ENCODE measurements at regions not wholly inside any gene's neighbourhood (a gene's known extent, or its start where the extent isn't known, plus 50 kb on each side); places are given as distances from the start of the nearest gene placed in this dataset.
"Not testable (repeated sequence)": the region's sequence is repeated elsewhere in the genome, so short reads cannot be mapped to it uniquely, and the experiment has no call there.

DNA sequence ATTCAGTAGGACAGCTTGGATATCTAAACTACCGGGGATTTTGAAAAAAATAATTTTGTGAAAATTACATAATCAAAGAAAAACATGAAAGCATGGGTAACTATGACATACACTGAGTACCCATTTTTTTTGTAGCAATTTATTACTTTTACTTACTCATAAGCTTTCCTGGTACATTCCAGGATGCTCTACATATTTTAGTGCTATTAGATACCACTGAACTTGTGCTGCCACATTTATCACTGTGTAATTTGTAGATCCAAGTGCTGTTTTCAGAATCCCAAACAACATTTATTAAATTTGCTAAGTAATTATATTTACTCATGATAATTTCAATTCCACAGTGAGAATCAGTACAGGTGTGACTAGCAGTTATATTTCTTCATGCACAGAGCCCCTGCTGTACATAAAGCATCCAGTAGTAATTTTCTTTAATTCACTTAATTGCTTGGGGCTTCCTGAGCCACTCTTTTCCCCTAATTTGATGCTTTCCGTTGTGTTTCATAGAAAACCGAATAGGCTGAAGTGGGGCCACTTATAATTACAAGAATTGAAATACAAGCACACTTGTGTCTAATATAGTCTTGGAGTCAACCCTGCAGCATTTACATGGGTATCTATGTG, 2254.4 kb downstream of the ARAP2 start:
- H3K36me3 ChIP-seq (ENCODE audit: control insufficient read depth, insufficient read depth, low read length), result no peaks in the 10 kb centered on the region
- no peaks in the 10 kb centered on the region for H3K27me3 ChIP-seq (ENCODE audit: control insufficient read depth, insufficient read depth, low read length)
- H3K4me3 ChIP-seq (ENCODE audit: low read depth, low read length), result no peak overlapping the region
- H3K9me3 ChIP-seq (ENCODE audit: control insufficient read depth, insufficient read depth, low read depth, low read length), result no peaks in the 10 kb centered on the region
- no peak overlapping the region for H3K27ac ChIP-seq (ENCODE audit: low read depth, low read length)
- H3K9ac ChIP-seq (ENCODE audit: low read length), result no peak overlapping the region
- no peaks in the 10 kb centered on the region for H3K4me1 ChIP-seq (ENCODE audit: control insufficient read depth, insufficient read depth, low read length)

DNA sequence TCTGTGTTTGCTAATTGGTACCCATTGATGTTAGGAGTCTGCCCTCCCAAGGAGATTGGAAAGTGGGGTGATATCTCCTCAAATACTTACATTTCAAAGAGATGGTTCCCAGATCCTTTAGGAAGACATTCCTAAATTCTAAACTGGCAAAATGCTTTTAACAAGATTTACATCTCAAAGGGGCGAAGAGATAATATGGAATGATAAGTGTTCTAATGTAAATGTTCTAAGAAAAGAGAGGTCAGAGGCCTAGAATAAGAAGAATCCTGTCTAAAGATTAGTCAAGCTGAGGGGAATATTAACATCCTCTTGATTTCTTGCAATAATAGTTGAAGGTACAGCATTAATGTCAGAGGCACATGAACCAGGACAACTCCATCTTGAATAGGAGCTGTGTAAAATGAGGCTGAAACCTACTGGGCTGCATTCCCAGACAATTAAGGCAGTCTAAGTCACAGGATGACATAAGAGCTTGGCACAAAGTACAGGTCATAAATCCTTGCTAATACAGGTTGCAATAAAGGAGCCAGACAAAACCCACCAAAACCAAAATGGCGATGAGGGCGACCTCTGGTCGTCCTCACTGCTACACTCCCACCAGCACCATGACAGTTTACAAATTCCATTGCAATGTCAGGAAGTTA, 2248.1 kb downstream of the ARAP2 start:
- H3K9me3 ChIP-seq (ENCODE audit: control insufficient read depth, insufficient read depth, low read depth, low read length), result no peaks in the 10 kb centered on the region
- peaks cover 30% of the 10 kb centered on the region for H3K4me1 ChIP-seq (ENCODE audit: control insufficient read depth, insufficient read depth, low read length)
- H3K27ac ChIP-seq (ENCODE audit: low read depth, low read length), result 0 out of 2 replicates have a peak overlapping the region, but pooled peaks have one; percentile 14
- H3K27me3 ChIP-seq (ENCODE audit: control insufficient read depth, insufficient read depth, low read length), result no peaks in the 10 kb centered on the region
- H3K4me3 ChIP-seq (ENCODE audit: low read depth, low read length), result no peak overlapping the region
- H3K9ac ChIP-seq (ENCODE audit: low read length), result no peak overlapping the region
- no peaks in the 10 kb centered on the region for H3K36me3 ChIP-seq (ENCODE audit: control insufficient read depth, insufficient read depth, low read length)

DNA sequence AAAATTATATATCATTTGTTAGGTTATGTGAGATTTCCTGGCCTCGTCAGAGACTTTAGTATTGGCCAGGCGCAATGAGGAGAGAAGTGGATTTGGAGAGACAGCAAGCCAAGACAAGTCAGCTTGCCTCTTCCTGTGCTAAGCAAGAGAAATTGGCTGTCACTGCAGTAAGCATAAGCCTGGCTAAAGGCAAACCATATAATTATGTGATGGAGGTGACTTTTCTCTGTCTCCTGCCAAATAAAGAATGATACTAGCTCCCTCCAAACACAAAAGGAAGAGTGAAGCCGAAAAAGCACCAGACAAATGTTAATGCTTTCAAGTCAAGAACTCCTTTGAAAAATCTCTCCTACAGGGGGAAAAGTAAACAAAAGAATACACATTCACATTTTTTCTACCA, 2246.0 kb downstream of the ARAP2 start:
- Histone ChIP-seq H3K4me1 (ENCODE audit: control insufficient read depth, insufficient read depth, low read length) (peaks cover 30% of the 10 kb centered on the region), H3K9ac (ENCODE audit: low read length) (no peak overlapping the region), H3K9me3 (ENCODE audit: control insufficient read depth, insufficient read depth, low read depth, low read length) (no peaks in the 10 kb centered on the region), H3K36me3 (ENCODE audit: control insufficient read depth, insufficient read depth, low read length) (no peaks in the 10 kb centered on the region), H3K27ac (ENCODE audit: low read depth, low read length) (no peak overlapping the region), H3K4me3 (ENCODE audit: low read depth, low read length) (no peak overlapping the region), H3K27me3 (ENCODE audit: control insufficient read depth, insufficient read depth, low read length) (no peaks in the 10 kb centered on the region)

DNA sequence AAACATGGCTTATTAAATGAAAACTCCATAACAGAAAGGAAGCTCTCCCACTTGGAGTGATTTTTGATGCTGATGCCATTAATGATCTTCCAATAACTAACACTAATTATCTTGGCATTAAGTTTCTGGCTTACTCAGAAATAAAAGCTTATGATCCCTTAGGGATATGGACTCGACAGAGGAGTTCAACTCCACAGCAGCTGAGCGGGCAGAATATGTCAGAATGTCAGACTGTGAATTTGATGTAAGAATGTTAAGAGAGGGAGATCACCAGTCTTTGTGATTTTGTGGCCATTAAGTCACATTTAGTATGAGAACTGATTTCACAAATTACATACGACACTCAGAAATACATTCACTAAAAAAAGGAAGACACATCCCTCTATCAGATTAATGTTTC, 2244.0 kb downstream of the ARAP2 start:
- Histone ChIP-seq H3K36me3 (ENCODE audit: control insufficient read depth, insufficient read depth, low read length) (no peaks in the 10 kb centered on the region), H3K4me1 (ENCODE audit: control insufficient read depth, insufficient read depth, low read length) (peaks cover 30% of the 10 kb centered on the region), H3K27ac (ENCODE audit: low read depth, low read length) (no peak overlapping the region), H3K27me3 (ENCODE audit: control insufficient read depth, insufficient read depth, low read length) (no peaks in the 10 kb centered on the region), H3K9ac (ENCODE audit: low read length) (no peak overlapping the region), H3K9me3 (ENCODE audit: control insufficient read depth, insufficient read depth, low read depth, low read length) (no peaks in the 10 kb centered on the region), H3K4me3 (ENCODE audit: low read depth, low read length) (no peak overlapping the region)

DNA sequence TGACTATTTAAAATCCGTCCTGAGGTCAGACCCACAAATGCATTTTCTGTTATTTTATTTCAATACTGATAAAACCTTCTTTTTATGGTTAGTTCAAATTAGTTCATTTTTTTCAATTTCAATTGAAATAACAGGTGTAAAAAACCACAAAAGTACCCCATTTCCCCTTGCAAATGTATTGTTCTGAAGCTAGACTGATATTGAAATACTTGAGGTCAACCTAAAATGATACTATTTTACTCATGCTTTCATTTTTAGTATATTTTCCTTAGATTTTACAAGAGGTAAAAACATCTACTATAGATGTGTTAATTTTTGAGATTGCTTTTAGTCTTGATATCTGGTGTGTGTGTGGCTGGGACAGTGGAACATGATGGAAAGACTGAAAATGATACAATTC, 2237.8 kb downstream of the ARAP2 start:
- not testable (repeated sequence) for H3K36me3 ChIP-seq (ENCODE audit: control insufficient read depth, insufficient read depth, low read length)

DNA sequence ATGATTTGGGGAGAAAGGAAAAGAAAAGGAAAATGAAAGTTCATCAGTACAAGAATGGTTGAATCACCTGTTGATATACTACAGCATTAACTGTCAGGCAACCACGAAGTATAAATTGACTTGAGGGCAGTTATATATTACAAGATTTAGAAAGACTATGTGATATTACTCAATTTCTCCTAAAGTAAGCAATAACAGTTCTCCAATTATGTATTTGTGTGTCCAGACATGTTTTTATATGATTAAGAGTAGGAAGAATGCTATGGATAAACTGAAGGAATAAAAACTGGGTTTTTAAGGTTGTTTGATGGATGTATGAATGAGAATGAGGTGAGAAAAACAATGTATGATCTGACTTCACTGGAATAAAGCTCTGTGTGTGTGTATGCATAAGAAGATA, 2234.4 kb downstream of the ARAP2 start:
- no peak overlapping the region for H3K27ac ChIP-seq (ENCODE audit: low read depth, low read length)

More for the DNA sequence above, 2237.8 kb downstream of the ARAP2 start:
- not testable (repeated sequence) for H3K9ac ChIP-seq (ENCODE audit: low read length); H3K9me3 ChIP-seq (ENCODE audit: control insufficient read depth, insufficient read depth, low read depth, low read length); H3K27ac ChIP-seq (ENCODE audit: low read depth, low read length); H3K4me3 ChIP-seq (ENCODE audit: low read depth, low read length); H3K4me1 ChIP-seq (ENCODE audit: control insufficient read depth, insufficient read depth, low read length); H3K27me3 ChIP-seq (ENCODE audit: control insufficient read depth, insufficient read depth, low read length)

DNA sequence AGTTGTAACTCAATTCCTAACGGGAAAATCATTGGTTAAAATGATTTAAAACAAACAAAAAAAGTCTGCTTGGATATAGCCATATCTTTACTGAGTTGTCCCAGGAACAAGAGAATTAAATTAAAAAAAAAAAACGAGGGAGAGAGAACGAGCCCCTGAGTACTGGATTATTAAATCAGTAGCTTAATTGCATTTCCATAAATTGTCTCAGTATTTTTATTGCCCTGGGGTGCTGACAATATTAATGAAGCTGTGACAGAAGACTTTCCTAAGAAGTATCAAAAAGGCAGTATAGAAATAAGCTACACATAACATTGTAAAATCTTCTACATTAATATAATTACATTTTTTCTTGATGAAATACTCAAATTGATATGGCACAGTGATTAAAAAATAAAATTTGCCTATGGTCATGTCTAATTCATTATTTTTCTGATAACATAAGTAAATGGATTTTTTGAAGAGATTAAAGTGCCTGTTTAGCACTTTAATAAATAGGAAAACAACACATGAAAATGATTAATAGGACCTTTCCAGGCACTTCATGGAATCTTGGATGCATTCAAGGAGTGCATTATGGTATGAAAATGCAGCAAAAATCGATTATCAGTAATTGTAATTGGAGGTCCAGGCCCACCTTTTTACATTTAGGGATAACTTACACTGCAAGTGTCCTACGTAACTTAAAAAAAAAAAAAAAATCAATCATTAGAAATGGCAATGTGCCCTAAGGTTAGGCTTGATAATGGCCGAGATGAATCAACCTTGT, 2233.4 kb downstream of the ARAP2 start:
- Histone ChIP-seq H3K9ac (ENCODE audit: low read length) (no peak overlapping the region), H3K27me3 (ENCODE audit: control insufficient read depth, insufficient read depth, low read length) (no peaks in the 10 kb centered on the region), H3K27ac (ENCODE audit: low read depth, low read length) (no peak overlapping the region), H3K9me3 (ENCODE audit: control insufficient read depth, insufficient read depth, low read depth, low read length) (no peaks in the 10 kb centered on the region), H3K4me1 (ENCODE audit: control insufficient read depth, insufficient read depth, low read length) (no peaks in the 10 kb centered on the region), H3K36me3 (ENCODE audit: control insufficient read depth, insufficient read depth, low read length) (no peaks in the 10 kb centered on the region), H3K4me3 (ENCODE audit: low read depth, low read length) (no peak overlapping the region)

More for the DNA sequence above, 2234.4 kb downstream of the ARAP2 start:
- Histone ChIP-seq H3K36me3 (ENCODE audit: control insufficient read depth, insufficient read depth, low read length) (no peaks in the 10 kb centered on the region), H3K4me1 (ENCODE audit: control insufficient read depth, insufficient read depth, low read length) (no peaks in the 10 kb centered on the region), H3K9ac (ENCODE audit: low read length) (no peak overlapping the region), H3K4me3 (ENCODE audit: low read depth, low read length) (no peak overlapping the region), H3K27me3 (ENCODE audit: control insufficient read depth, insufficient read depth, low read length) (no peaks in the 10 kb centered on the region), H3K9me3 (ENCODE audit: control insufficient read depth, insufficient read depth, low read depth, low read length) (no peaks in the 10 kb centered on the region)

DNA sequence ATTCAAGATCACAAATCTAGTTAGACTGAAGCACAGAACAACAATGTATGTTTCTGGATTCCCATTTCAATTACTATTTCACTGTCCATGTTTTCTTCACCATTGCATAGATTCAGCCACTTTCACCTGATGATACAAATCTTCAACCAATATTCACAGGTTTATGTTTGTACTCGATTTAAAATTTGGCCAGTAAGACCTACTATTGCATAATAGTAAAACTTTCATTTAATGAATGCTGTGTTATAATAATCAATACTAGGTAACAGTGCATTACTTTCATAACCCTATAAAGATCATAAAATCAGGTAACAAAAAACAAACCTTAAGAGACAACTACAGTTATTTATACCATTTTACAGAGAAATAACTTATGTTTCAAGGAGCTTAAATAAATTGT, 2209.1 kb downstream of the ARAP2 start:
- no peak overlapping the region for H3K9ac ChIP-seq (ENCODE audit: low read length)
- no peak overlapping the region for H3K27ac ChIP-seq (ENCODE audit: low read depth, low read length)
- no peaks in the 10 kb centered on the region for H3K27me3 ChIP-seq (ENCODE audit: control insufficient read depth, insufficient read depth, low read length)
- no peaks in the 10 kb centered on the region for H3K4me1 ChIP-seq (ENCODE audit: control insufficient read depth, insufficient read depth, low read length)
- H3K4me3 ChIP-seq (ENCODE audit: low read depth, low read length), result no peak overlapping the region
- H3K9me3 ChIP-seq (ENCODE audit: control insufficient read depth, insufficient read depth, low read depth, low read length), result no peaks in the 10 kb centered on the region
- H3K36me3 ChIP-seq (ENCODE audit: control insufficient read depth, insufficient read depth, low read length), result no peaks in the 10 kb centered on the region

DNA sequence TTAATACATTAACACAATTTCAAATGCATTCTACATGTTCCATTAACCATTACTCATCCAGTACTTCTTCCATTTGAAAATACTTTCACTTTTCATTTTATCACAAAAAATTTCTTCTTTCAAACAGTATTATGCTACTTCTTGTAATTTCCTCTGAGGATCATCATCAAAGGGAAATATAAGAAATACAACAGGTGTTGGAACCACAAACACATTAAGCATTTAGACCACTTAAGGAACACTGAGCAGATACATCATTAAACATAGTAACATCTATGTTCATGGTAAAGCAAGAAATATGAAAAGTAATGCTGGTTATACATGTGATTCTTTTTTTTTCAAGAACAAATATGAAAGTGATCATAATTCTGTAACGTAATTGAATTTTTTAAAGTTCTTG, 2207.0 kb downstream of the ARAP2 start:
- Histone ChIP-seq H3K9me3 (ENCODE audit: control insufficient read depth, insufficient read depth, low read depth, low read length) (no peaks in the 10 kb centered on the region), H3K27me3 (ENCODE audit: control insufficient read depth, insufficient read depth, low read length) (no peaks in the 10 kb centered on the region), H3K9ac (ENCODE audit: low read length) (no peak overlapping the region), H3K4me3 (ENCODE audit: low read depth, low read length) (no peak overlapping the region), H3K27ac (ENCODE audit: low read depth, low read length) (no peak overlapping the region), H3K4me1 (ENCODE audit: control insufficient read depth, insufficient read depth, low read length) (no peaks in the 10 kb centered on the region), H3K36me3 (ENCODE audit: control insufficient read depth, insufficient read depth, low read length) (no peaks in the 10 kb centered on the region)

DNA sequence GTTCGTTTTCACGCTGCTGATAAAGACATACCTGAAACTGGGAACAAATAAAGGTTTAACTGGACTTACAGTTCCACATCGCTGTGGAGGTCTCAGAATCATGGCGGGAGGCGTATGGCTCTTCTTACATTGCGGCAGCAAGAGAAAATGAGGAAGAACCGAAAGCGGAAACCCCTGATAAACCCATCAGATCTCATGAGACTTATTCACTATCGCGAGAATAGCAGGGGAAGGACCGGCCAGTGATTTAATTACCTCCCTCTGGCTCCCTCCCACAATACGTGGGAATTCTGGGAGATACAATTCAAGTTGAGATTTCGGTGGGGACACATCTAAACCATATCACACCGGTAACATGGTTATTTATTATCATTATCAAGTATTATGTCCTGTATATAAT, 2204.5 kb downstream of the ARAP2 start:
- Histone ChIP-seq H3K9me3 (ENCODE audit: control insufficient read depth, insufficient read depth, low read depth, low read length) (no peaks in the 10 kb centered on the region), H3K27me3 (ENCODE audit: control insufficient read depth, insufficient read depth, low read length) (no peaks in the 10 kb centered on the region), H3K9ac (ENCODE audit: low read length) (no peak overlapping the region), H3K4me1 (ENCODE audit: control insufficient read depth, insufficient read depth, low read length) (no peaks in the 10 kb centered on the region), H3K27ac (ENCODE audit: low read depth, low read length) (no peak overlapping the region), H3K36me3 (ENCODE audit: control insufficient read depth, insufficient read depth, low read length) (no peaks in the 10 kb centered on the region), H3K4me3 (ENCODE audit: low read depth, low read length) (no peak overlapping the region)

DNA sequence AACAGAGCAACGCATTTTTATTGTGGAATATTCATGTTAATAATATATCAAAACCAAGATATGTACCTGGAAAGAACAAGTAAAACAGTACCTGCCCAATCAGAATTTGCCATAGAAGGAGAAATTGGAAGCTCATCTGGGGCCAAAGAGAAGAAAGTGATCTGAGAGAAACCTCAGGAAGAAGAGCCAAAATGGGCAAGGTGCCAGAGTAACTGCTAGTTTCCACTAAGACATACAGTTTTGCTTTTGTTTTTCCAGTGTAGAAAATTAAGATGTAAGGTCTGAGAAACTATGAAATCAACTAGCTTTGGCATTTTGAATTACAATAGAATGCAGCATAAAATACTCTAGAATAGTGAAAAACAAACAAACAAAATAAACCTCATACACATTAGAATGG, 2201.2 kb downstream of the ARAP2 start:
- Histone ChIP-seq H3K9me3 (ENCODE audit: control insufficient read depth, insufficient read depth, low read depth, low read length) (no peaks in the 10 kb centered on the region), H3K4me3 (ENCODE audit: low read depth, low read length) (no peak overlapping the region), H3K27ac (ENCODE audit: low read depth, low read length) (no peak overlapping the region), H3K27me3 (ENCODE audit: control insufficient read depth, insufficient read depth, low read length) (no peaks in the 10 kb centered on the region), H3K9ac (ENCODE audit: low read length) (no peak overlapping the region), H3K36me3 (ENCODE audit: control insufficient read depth, insufficient read depth, low read length) (no peaks in the 10 kb centered on the region), H3K4me1 (ENCODE audit: control insufficient read depth, insufficient read depth, low read length) (peaks cover 4% of the 10 kb centered on the region; the same call in 1 of the 2 replicates)
